HepG2 (cell line): ENCODE measurements at regions not wholly inside any gene's neighbourhood (a gene's known extent, or its start where the extent isn't known, plus 50 kb on each side); places are given as distances from the start of the nearest gene placed in this dataset.

ENCODE experiments used
- ATAC-seq: fragments of 200-7000 bp; cut with Tn5 transposase; 3 replicates; pipeline ENCODE4 v1.9.1; 2020; ENCODE audit warnings: mild to moderate bottlenecking, moderate library complexity
- BruUV-seq: library from RNA; stranded (reverse); fragments of 400-500 nt; replicated peaks from 2 replicates; lab custom pipeline; 2021; lab: Mats Ljungman, UMichigan
- CTCF ChIA-PET: fragments of 300-600 bp; formaldehyde crosslinking; extraction: SDS; loops from one replicate; lab custom pipeline; 2021; ENCODE audit warnings: low total read pairs, inconsistent platforms, low intra/inter-chr PET ratio; lab: Yijun Ruan, JAX
- POLR2A ChIA-PET: fragments of 350-600 bp; sonication (Branson Sonifier 250); formaldehyde crosslinking; loops from one replicate; lab custom pipeline; 2020; ENCODE audit warnings: antibody characterized with exemption, inconsistent platforms; lab: Yijun Ruan, JAX
- DNase-seq: peaks from one replicate; pipeline ENCODE4 v3.0.0-alpha.2; 2015; ENCODE audit warnings: low spot score
- FAIRE-seq: peaks from 3 replicates; lab custom pipeline; 2011; peaks lifted over from hg19 to GRCh38; lab: Jason Lieb, UNC
- H2AFZ ChIP-seq: one replicate; pipeline ENCODE4 v1.6.1; 2011; ENCODE audit warnings: low read length, inconsistent platforms
- H3K27ac ChIP-seq: fragments of 300-600 bp; 3 replicates; pipeline ENCODE4 v1.8.0; 2011; ENCODE audit warnings: mixed run types, mild to moderate bottlenecking, mixed read lengths, low read length, inconsistent platforms; ENCODE audit not compliant: insufficient read depth; ENCODE audit errors: extremely low read length
- H3K27me3 ChIP-seq, 2 experiments: fragments of 200-600 bp in 1 of 2; 2 replicates in 1 of 2; 3 replicates in 1 of 2; pipeline versions ENCODE4 v1.6.0 to v1.8.0; 2011; ENCODE audit warnings: low read length in 2 of 2, mild to moderate bottlenecking in 2 of 2, moderate library complexity in 2 of 2, inconsistent platforms in 1 of 2; ENCODE audit not compliant: insufficient read depth in 2 of 2, control insufficient read depth in 1 of 2
- H3K36me3 ChIP-seq, 2 experiments: fragments of 200-600 bp in 1 of 2; replicated peaks in 1 of 2; 2 replicates in 1 of 2; 3 replicates in 1 of 2; pipeline versions ENCODE4 v1.5.1 to v1.8.0; 2011; ENCODE audit warnings: low read length in 2 of 2, inconsistent platforms in 1 of 2; ENCODE audit not compliant: insufficient read depth in 2 of 2, control insufficient read depth in 1 of 2
- H3K4me1 ChIP-seq: 2 replicates; pipeline ENCODE4 v1.5.1; 2012; ENCODE audit warnings: low read length, inconsistent platforms; ENCODE audit not compliant: insufficient read depth
- H3K4me2 ChIP-seq: 2 replicates; pipeline ENCODE4 v1.6.0; 2011; ENCODE audit warnings: low read depth, low read length, inconsistent platforms
- H3K4me3 ChIP-seq, 3 experiments: fragments of 200-600 bp in 1 of 3; sonication (generic), shearing (Covaris generic) in 1 of 3; replicated peaks in 1 of 3; 2 replicates each; pipeline ENCODE4 v1.5.1; 2011 to 2016; ENCODE audit warnings: low read length in 3 of 3, inconsistent platforms in 2 of 3, low read depth in 2 of 3, mild to moderate bottlenecking in 2 of 3, control low read depth in 1 of 3, mixed read lengths in 1 of 3; ENCODE audit not compliant: insufficient read depth in 1 of 3
- H3K79me2 ChIP-seq: one replicate; pipeline ENCODE4 v1.6.1; 2011; ENCODE audit warnings: low read length, inconsistent platforms; ENCODE audit not compliant: insufficient read depth
- H3K9ac ChIP-seq: 2 replicates; pipeline ENCODE4 v1.6.0; 2011; ENCODE audit warnings: mild to moderate bottlenecking, low read depth, low read length, inconsistent platforms; ENCODE audit not compliant: insufficient read depth
- H3K9me3 ChIP-seq: 2 replicates; pipeline ENCODE4 v1.5.1; 2012; ENCODE audit warnings: mild to moderate bottlenecking, low read length
- H4K20me1 ChIP-seq: 2 replicates; pipeline ENCODE4 v1.6.0; 2011; ENCODE audit warnings: inconsistent platforms, mild to moderate bottlenecking, low read length, moderate library complexity; ENCODE audit not compliant: insufficient read depth
- ARNT ChIP-seq: fragments of 450-650 bp; IDR thresholded peaks from 2 replicates; pipeline ENCODE4 v1.6.1; 2017
- ATF1 ChIP-seq: IDR thresholded peaks from 2 replicates; pipeline ENCODE4 v1.6.1; 2016; ENCODE audit warnings: mild to moderate bottlenecking, control low read depth
- DNMT3B ChIP-seq: conservative IDR thresholded peaks from 2 replicates; pipeline ENCODE4 v1.6.1; 2016; ENCODE audit warnings: missing biosample characterization, control low read depth
- FOXC1 ChIP-seq: sonication (generic); formaldehyde crosslinking; IDR thresholded peaks from 2 replicates; pipeline ENCODE4 v1.8.0; 2022; ENCODE audit warnings: mild to moderate bottlenecking, missing genetic modification reagents, borderline replicate concordance
- KAT8 ChIP-seq: IDR thresholded peaks from 2 replicates; pipeline ENCODE4 v1.6.1; 2016; ENCODE audit warnings: missing genetic modification reagents, missing compliant biosample characterization
- NBN ChIP-seq: fragments of 450-650 bp; conservative IDR thresholded peaks from 2 replicates; pipeline ENCODE4 v1.6.1; 2017
- NR2F1 ChIP-seq, 2 experiments: fragments of 450-650 bp in 1 of 2; formaldehyde crosslinking in 1 of 2; IDR thresholded peaks; 2 replicates each; pipeline versions ENCODE4 v1.5.0 to v1.6.1; 2016 to 2020; ENCODE audit warnings: mild to moderate bottlenecking in 1 of 2, missing compliant biosample characterization in 1 of 2, missing genetic modification reagents in 1 of 2, moderate library complexity in 1 of 2
- RNF219 ChIP-seq: sonication (generic); formaldehyde crosslinking; IDR thresholded peaks from 2 replicates; pipeline ENCODE4 v1.5.0; 2020; ENCODE audit warnings: mild to moderate bottlenecking, missing genetic modification reagents
- SP1 ChIP-seq, 2 experiments: fragments of 450-650 bp in 1 of 2; sonication (generic) in 1 of 2; formaldehyde crosslinking in 1 of 2; IDR thresholded peaks; 2 replicates each; pipeline versions ENCODE4 v1.4.0 to v1.6.1; 2016 to 2020; ENCODE audit warnings: missing genetic modification reagents in 1 of 2
- ZNF414 ChIP-seq: sonication (generic); formaldehyde crosslinking; IDR thresholded peaks from 2 replicates; pipeline ENCODE4 v1.5.0; 2020; ENCODE audit warnings: missing genetic modification reagents
- ZNF605 ChIP-seq: sonication (generic); formaldehyde crosslinking; IDR thresholded peaks from 2 replicates; pipeline ENCODE4 v1.8.0; 2022; ENCODE audit warnings: mild to moderate bottlenecking, missing genetic modification reagents
- WGBS: methylation state at CpG from one replicate; pipeline ENCODE4 v1.1.6; 2017; ENCODE audit warnings: low lambda C conversion rate; 5-methylcytosine and 5-hydroxymethylcytosine counted together
- in situ Hi-C: cut with HindIII; loops from 2 replicates; pipeline ENCODE4 v1.10.0; 2017; ENCODE audit warnings: low pct_unique_long_range_greater_than_20kb; ENCODE audit not compliant: extremely low pct_ligation_motif_present
- intact Hi-C: fragments of 100-400 bp; cut with micrococcal nuclease; formaldehyde crosslinking; loops from one replicate; pipeline ENCODE4 v1.10.0; 2022; ENCODE audit not compliant: unreplicated experiment

- intact Hi-C loops = no loop called here
- no peak for TF ChIP-seq ZNF414 (CRISPR knock-in tag)
- TF ChIP-seq FOXC1 (CRISPR knock-in tag) = no peak
- no peak for TF ChIP-seq NR2F1 (CRISPR knock-in tag; IDR thresholded peaks at IDR 0.05)
- no peak for TF ChIP-seq ARNT
- no peak for TF ChIP-seq DNMT3B
- no peak for TF ChIP-seq NBN
- no peak for TF ChIP-seq KAT8 (CRISPR knock-in tag)
- TF ChIP-seq SP1 (IDR thresholded peaks at IDR 0.05) = no peak
- no peak for TF ChIP-seq SP1 (CRISPR knock-in tag; IDR thresholded peaks at IDR 0.05)
- no peak for TF ChIP-seq ZNF605
- TF ChIP-seq RNF219 (CRISPR knock-in tag) = no peak
- TF ChIP-seq ATF1 = no peak
- H3K27me3 ChIP-seq = no peaks in the 10 kb centered on the region
- H3K9me3 ChIP-seq = no peaks in the 10 kb centered on the region
- H3K4me1 ChIP-seq = no peaks in the 10 kb centered on the region
- no peak overlapping the region for H2AFZ ChIP-seq
- no peaks in the 10 kb centered on the region for H3K36me3 ChIP-seq
- no peak for FAIRE-seq
- no peak for ATAC-seq
- H3K79me2 ChIP-seq = no peaks in the 10 kb centered on the region
- BruUV-seq = no TSS peak
- DNase-seq = no peak
- H3K4me3 ChIP-seq = no peak overlapping the region
- CTCF ChIA-PET = no interaction called here
- POLR2A ChIA-PET = no interaction called here
- WGBS = 14% methylated on average over 1 of the region's 1 CpG
- no peak overlapping the region for H3K27ac ChIP-seq
- H4K20me1 ChIP-seq = no peaks in the 10 kb centered on the region
- no peak overlapping the region for H3K4me2 ChIP-seq
- in situ Hi-C loops = no loop called here
- no peak overlapping the region for H3K9ac ChIP-seq
Measured at GRCh38 chr3:153856932-153857331, 264.3 kb upstream of the ARHGEF26 start.
